ENCODE measurements at regions not wholly inside any gene's neighbourhood (a gene's known extent, or its start where the extent isn't known, plus 50 kb on each side); places are given as distances from the start of the nearest gene placed in this dataset.

- ATAC-seq (no peak), DNase-seq (ENCODE audit: low read depth in 1 of 2, low spot score in 1 of 2) (no peak), FAIRE-seq (no peak)
- H3K4me1 ChIP-seq = no peaks in the 10 kb centered on the region
- no peaks in the 10 kb centered on the region for H3K9me3 ChIP-seq
- CTCF ChIA-PET = no interaction called here
- POLR2A ChIA-PET = no interaction called here
- WGBS (ENCODE audit: missing lambda C conversion rate) = 28% methylated on average over 3 of the region's 3 CpGs
- TF ChIP-seq CBX8 (IDR thresholded peaks at IDR 0.05) (no peak), EP300 (IDR thresholded peaks at IDR 0.05) (no peak), CHD4 (IDR thresholded peaks at IDR 0.05; ENCODE audit: borderline replicate concordance) (no peak), RNF2 (IDR thresholded peaks at IDR 0.05; ENCODE audit: borderline replicate concordance, low read depth) (no peak), MAZ (IDR thresholded peaks at IDR 0.05; ENCODE audit: borderline replicate concordance, low read depth, low read length) (no peak), POLR2A (IDR thresholded peaks at IDR 0.05; ENCODE audit: low read length) (no peak), FOSB (CRISPR knock-in tag; IDR thresholded peaks at IDR 0.05) (no peak), MAX (IDR thresholded peaks at IDR 0.05) (no peak), HDAC2 (IDR thresholded peaks at IDR 0.05) (no peak), HOXA7 (CRISPR knock-in tag; IDR thresholded peaks at IDR 0.05) (no peak), FOSL2 (IDR thresholded peaks at IDR 0.05) (no peak), FOSL2 (CRISPR knock-in tag; IDR thresholded peaks at IDR 0.05) (no peak), EHMT2 (IDR thresholded peaks at IDR 0.05; ENCODE audit: low read depth) (no peak), CHD2 (IDR thresholded peaks at IDR 0.05; ENCODE audit: low read length, partially characterized antibody) (no peak), USF2 (IDR thresholded peaks at IDR 0.05) (no peak), FOXS1 (CRISPR knock-in tag; IDR thresholded peaks at IDR 0.05) (no peak)
- TF ChIP-seq, protein P1, sequence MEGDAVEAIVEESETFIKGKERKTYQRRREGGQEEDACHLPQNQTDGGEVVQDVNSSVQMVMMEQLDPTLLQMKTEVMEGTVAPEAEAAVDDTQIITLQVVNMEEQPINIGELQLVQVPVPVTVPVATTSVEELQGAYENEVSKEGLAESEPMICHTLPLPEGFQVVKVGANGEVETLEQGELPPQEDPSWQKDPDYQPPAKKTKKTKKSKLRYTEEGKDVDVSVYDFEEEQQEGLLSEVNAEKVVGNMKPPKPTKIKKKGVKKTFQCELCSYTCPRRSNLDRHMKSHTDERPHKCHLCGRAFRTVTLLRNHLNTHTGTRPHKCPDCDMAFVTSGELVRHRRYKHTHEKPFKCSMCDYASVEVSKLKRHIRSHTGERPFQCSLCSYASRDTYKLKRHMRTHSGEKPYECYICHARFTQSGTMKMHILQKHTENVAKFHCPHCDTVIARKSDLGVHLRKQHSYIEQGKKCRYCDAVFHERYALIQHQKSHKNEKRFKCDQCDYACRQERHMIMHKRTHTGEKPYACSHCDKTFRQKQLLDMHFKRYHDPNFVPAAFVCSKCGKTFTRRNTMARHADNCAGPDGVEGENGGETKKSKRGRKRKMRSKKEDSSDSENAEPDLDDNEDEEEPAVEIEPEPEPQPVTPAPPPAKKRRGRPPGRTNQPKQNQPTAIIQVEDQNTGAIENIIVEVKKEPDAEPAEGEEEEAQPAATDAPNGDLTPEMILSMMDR (IDR thresholded peaks at IDR 0.05) = no peak
- no peak overlapping the region for H3K4me2 ChIP-seq
- H3K4me3 ChIP-seq = no peak overlapping the region
- H3K27ac ChIP-seq = no peak overlapping the region
Observed at GRCh38 chr5:121596882-121597281, 254.8 kb upstream of the FTMT start.

DNA sequence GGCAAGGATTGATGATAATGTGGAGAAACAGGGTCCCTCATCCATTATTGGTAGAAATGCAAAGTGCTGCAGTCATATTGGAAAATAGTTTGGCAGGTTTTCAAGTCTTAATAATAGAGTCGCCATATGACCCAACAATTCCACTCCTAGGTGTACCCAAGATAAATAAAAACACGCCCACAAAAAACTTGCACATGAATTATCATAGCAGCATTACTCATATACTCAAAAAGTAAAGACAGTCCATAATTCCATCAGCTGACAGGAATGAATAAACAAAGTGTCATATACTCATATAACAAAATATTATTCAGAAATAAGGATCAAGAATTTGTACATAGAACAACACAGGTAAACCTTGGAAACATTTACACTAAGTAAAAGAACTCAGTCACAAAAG is 242.9 kb upstream of the FTMT start:
- 28% methylated on average over 2 of the region's 2 CpGs for WGBS (ENCODE audit: missing lambda C conversion rate)
- CTCF ChIA-PET = no interaction called here
- DNase-seq (ENCODE audit: low read depth in 1 of 2, low spot score in 1 of 2) = no peak

DNA sequence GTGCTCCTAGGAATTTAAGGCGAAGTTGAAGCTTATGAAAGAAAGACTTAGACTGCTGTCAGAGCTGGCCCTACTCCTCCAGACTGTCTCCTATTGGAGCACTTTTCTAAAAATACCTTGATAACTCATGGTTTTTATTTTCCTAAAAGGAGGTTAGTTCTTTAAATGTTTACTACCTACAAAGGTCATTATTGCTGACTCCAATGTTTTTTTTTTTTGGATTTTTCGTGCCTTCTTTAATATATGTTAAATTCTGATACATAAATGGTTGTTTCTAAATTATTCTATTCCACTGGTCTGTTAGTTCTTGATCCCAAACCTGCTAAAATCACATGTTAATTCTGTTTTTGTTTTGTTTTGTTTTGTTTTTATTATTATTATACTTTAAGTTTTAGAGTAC is 227.6 kb upstream of the FTMT start:
- no peak for DNase-seq (ENCODE audit: low read depth in 1 of 2, low spot score in 1 of 2)
- Histone ChIP-seq H3K9me3 (no peaks in the 10 kb centered on the region), H3K4me2 (no peak overlapping the region), H3K4me1 (no peaks in the 10 kb centered on the region), H3K27ac (no peak overlapping the region), H3K4me3 (no peak overlapping the region)
- POLR2A ChIA-PET = no interaction called here
- peak; percentile 70 for TF ChIP-seq MAFK (IDR thresholded peaks at IDR 0.05; ENCODE audit: partially characterized antibody)
- no peak for TF ChIP-seq MAZ (IDR thresholded peaks at IDR 0.05; ENCODE audit: borderline replicate concordance, low read depth, low read length)
- no peak for FAIRE-seq
- CTCF ChIA-PET = no interaction called here
- ATAC-seq = no peak
- WGBS (ENCODE audit: missing lambda C conversion rate) = 23% methylated on average over 2 of the region's 2 CpGs

More for the DNA sequence above, 242.9 kb upstream of the FTMT start:
- Histone ChIP-seq H3K27ac (no peak overlapping the region), H3K4me2 (no peak overlapping the region), H3K4me1 (no peaks in the 10 kb centered on the region), H3K9me3 (no peaks in the 10 kb centered on the region), H3K4me3 (no peak overlapping the region)
- TF ChIP-seq NR3C1 (IDR thresholded peaks at IDR 0.05) = no peak
- no peak for TF ChIP-seq HOXA7 (CRISPR knock-in tag; IDR thresholded peaks at IDR 0.05)
- no peak for TF ChIP-seq MAZ (IDR thresholded peaks at IDR 0.05; ENCODE audit: borderline replicate concordance, low read depth, low read length)
- no peak for TF ChIP-seq EP300 (IDR thresholded peaks at IDR 0.05)
- no peak for TF ChIP-seq ESRRA (IDR thresholded peaks at IDR 0.05; ENCODE audit: borderline replicate concordance, low read length)
- TF ChIP-seq BCL3 (IDR thresholded peaks at IDR 0.05) = no peak
- no peak for TF ChIP-seq CHD4 (IDR thresholded peaks at IDR 0.05; ENCODE audit: borderline replicate concordance)
- POLR2A ChIA-PET = no interaction called here
- FAIRE-seq (no peak), ATAC-seq (no peak)
